Stomach (tissue), 4 donors: ENCODE measurements at regions not wholly inside any gene's neighbourhood (a gene's known extent, or its start where the extent isn't known, plus 50 kb on each side); places are given as distances from the start of the nearest gene placed in this dataset.

Experiments
- CTCF ChIP-seq, 7 experiments: fragments of 450-650 bp in 4 of 7; fragments of 200-600 bp in 3 of 7; sonication (generic) in 3 of 7; IDR thresholded peaks; one replicate each; pipeline ENCODE4 v1.5.1; 2016 to 2019; ENCODE audit warnings: antibody characterized with exemption in 7 of 7, control low read depth in 2 of 7, mild to moderate bottlenecking in 1 of 7
- EP300 ChIP-seq: sonication (generic); formaldehyde crosslinking; IDR thresholded peaks from one replicate; pipeline ENCODE4 v1.6.1; 2017; ENCODE audit warnings: antibody characterized with exemption
- POLR2A ChIP-seq, 4 donors: fragments of 450-650 bp; IDR thresholded peaks; one replicate each; pipeline ENCODE4 v1.6.1; 2016; ENCODE audit warnings: antibody characterized with exemption in 4 of 4, control low read depth in 2 of 4, mild to moderate bottlenecking in 1 of 4, moderate library complexity in 1 of 4

GRCh38 chr3:159443266-159443665 is 545.4 kb upstream of the IL12A start:
- TF ChIP-seq CTCF (IDR thresholded peaks at IDR 0.05) (no peak), EP300 (no peak), POLR2A (IDR thresholded peaks at IDR 0.05) (no peak)
